Stimulated activated CD4-positive, alpha-beta T cell treated with anti-CD3 and anti-CD28 coated beads, Interleukin-2, amount 100 ng/mL, for 4 hours (primary cell): ENCODE measurements at regions not wholly inside any gene's neighbourhood (a gene's known extent, or its start where the extent isn't known, plus 50 kb on each side); places are given as distances from the start of the nearest gene placed in this dataset.

Source experiments
- DNase-seq: peaks from one replicate; pipeline ENCODE4 v3.0.0-alpha.2; 2020; ENCODE audit warnings: low read depth

- DNase-seq = no peak
These were observed 379.9 kb upstream of the IRX4 start for GRCh38 chr5:2262620-2263019.

GRCh38 chr5:2261004-2261703 is 378.4 kb upstream of the IRX4 start:
- no peak for DNase-seq

GRCh38 chr5:2260211-2261003 is 377.7 kb upstream of the IRX4 start:
- no peak for DNase-seq

GRCh38 chr5:2259494-2260107 is 376.9 kb upstream of the IRX4 start:
- no peak for DNase-seq

GRCh38 chr5:2258861-2259260 is 376.1 kb upstream of the IRX4 start:
- no peak for DNase-seq

GRCh38 chr5:2257326-2258244 is 374.9 kb upstream of the IRX4 start:
- no peak for DNase-seq

GRCh38 chr5:2256691-2257280 is 374.1 kb upstream of the IRX4 start:
- DNase-seq = no peak

GRCh38 chr5:2255915-2256690 is 373.4 kb upstream of the IRX4 start:
- DNase-seq = no peak

- no peak for DNase-seq
These were observed 372.4 kb upstream of the IRX4 start for GRCh38 chr5:2254880-2255750.

GRCh38 chr5:2254406-2254805 is 371.7 kb upstream of the IRX4 start:
- DNase-seq = no peak

GRCh38 chr5:2253040-2253975 is 370.6 kb upstream of the IRX4 start:
- no peak for DNase-seq

- DNase-seq = no peak
These were observed 369.0 kb upstream of the IRX4 start for GRCh38 chr5:2251751-2252150.

- DNase-seq = no peak
These were observed 368.6 kb upstream of the IRX4 start for GRCh38 chr5:2251298-2251697.

- no peak for DNase-seq
These were observed 367.7 kb upstream of the IRX4 start for GRCh38 chr5:2250365-2250950.

GRCh38 chr5:2249442-2249841 is 366.7 kb upstream of the IRX4 start:
- no peak for DNase-seq

- DNase-seq = no peak
These were observed 366.3 kb upstream of the IRX4 start for GRCh38 chr5:2249026-2249425.

GRCh38 chr5:2242539-2242938 is 359.8 kb upstream of the IRX4 start:
- DNase-seq = no peak

GRCh38 chr5:2241842-2242241 is 359.1 kb upstream of the IRX4 start:
- DNase-seq = no peak
